RPMI7951 (cell line): ENCODE measurements at regions not wholly inside any gene's neighbourhood (a gene's known extent, or its start where the extent isn't known, plus 50 kb on each side); places are given as distances from the start of the nearest gene placed in this dataset.
A peak's percentile ranks its signal among the peaks of the same experiment; 100 is the strongest.

Experiments used
- DNase-seq: peaks from one replicate; pipeline ENCODE4 v3.0.0-alpha.2; 2012; ENCODE audit warnings: low read depth

- no peak for DNase-seq
Measured at GRCh38 chr11:92866679-92867282, 102.7 kb upstream of the MTNR1B start.

GRCh38 chr11:92867913-92868619 is 101.4 kb upstream of the MTNR1B start:
- no peak for DNase-seq

- DNase-seq = no peak
Measured at GRCh38 chr11:92869716-92870115, 99.7 kb upstream of the MTNR1B start.

GRCh38 chr11:92870196-92870832 is 99.1 kb upstream of the MTNR1B start:
- peak; percentile 43 for DNase-seq

GRCh38 chr11:92873551-92873950 is 95.9 kb upstream of the MTNR1B start:
- DNase-seq = no peak

- DNase-seq = no peak
Measured at GRCh38 chr11:92875473-92875872, 94.0 kb upstream of the MTNR1B start.

GRCh38 chr11:92879086-92879485 is 90.4 kb upstream of the MTNR1B start:
- no peak for DNase-seq

GRCh38 chr11:92880381-92880780 is 89.1 kb upstream of the MTNR1B start:
- DNase-seq = peak; percentile 24

- no peak for DNase-seq
Measured at GRCh38 chr11:92881940-92882450, 87.5 kb upstream of the MTNR1B start.

GRCh38 chr11:92882828-92883611 is 86.4 kb upstream of the MTNR1B start:
- DNase-seq = no peak

GRCh38 chr11:92885600-92885999 is 83.9 kb upstream of the MTNR1B start:
- DNase-seq = no peak

- DNase-seq = peak; percentile 31
Measured at GRCh38 chr11:92886243-92886905, 83.1 kb upstream of the MTNR1B start.

GRCh38 chr11:92888696-92889095 is 80.8 kb upstream of the MTNR1B start:
- DNase-seq = peak; percentile 13

- no peak for DNase-seq
Measured at GRCh38 chr11:92890846-92891245, 78.6 kb upstream of the MTNR1B start.

- peak; percentile 28 for DNase-seq
Measured at GRCh38 chr11:92892802-92893684, 76.4 kb upstream of the MTNR1B start.

GRCh38 chr11:92894197-92894596 is 75.3 kb upstream of the MTNR1B start:
- DNase-seq = no peak

- no peak for DNase-seq
Measured at GRCh38 chr11:92897487-92897886, 72.0 kb upstream of the MTNR1B start.

- no peak for DNase-seq
Measured at GRCh38 chr11:92902417-92902816, 67.0 kb upstream of the MTNR1B start.

GRCh38 chr11:92907671-92908070 is 61.8 kb upstream of the MTNR1B start:
- DNase-seq = no peak

- no peak for DNase-seq
Measured at GRCh38 chr11:92909214-92909613, 60.2 kb upstream of the MTNR1B start.

GRCh38 chr11:92911478-92911877 is 58.0 kb upstream of the MTNR1B start:
- no peak for DNase-seq
